ENCODE measurements at regions not wholly inside any gene's neighbourhood (a gene's known extent, or its start where the extent isn't known, plus 50 kb on each side); places are given as distances from the start of the nearest gene placed in this dataset.

GRCh38 chr17:79144133-79144532 lies 69.5 kb downstream of the ENGASE start:
- 57 to 64% (median 61%) methylated on average over 10 to 12 of the region's 12 CpGs for WGBS, 4 donors
- DNase-seq (no peak), ATAC-seq (no peak)
- no peak for TF ChIP-seq CTCF (IDR thresholded peaks at IDR 0.05)
- no peak for TF ChIP-seq POLR2A (IDR thresholded peaks at IDR 0.05)
- intact Hi-C loops (cut with DNase I) = no loop called here
- Histone ChIP-seq H3K4me1 (no peaks in the 10 kb centered on the region), H3K36me3 (no peaks in the 10 kb centered on the region), H3K4me3 (no peak overlapping the region), H3K9me3 (no peaks in the 10 kb centered on the region), H3K27ac (no peak overlapping the region), H3K27me3 (peaks cover 9 to 82% (median 23%) of the 10 kb centered on the region in 9 donors)

GRCh38 chr17:79142375-79142774 lies 67.8 kb downstream of the ENGASE start:
- H3K4me3 ChIP-seq = no peak overlapping the region
- no peak for TF ChIP-seq CTCF (IDR thresholded peaks at IDR 0.05)
- no peak for TF ChIP-seq POLR2A (IDR thresholded peaks at IDR 0.05)
- intact Hi-C loops (cut with DNase I) = no loop called here
- no peak overlapping the region for H3K27ac ChIP-seq
- no peaks in the 10 kb centered on the region for H3K9me3 ChIP-seq
- H3K4me1 ChIP-seq = peaks cover 0 to 4% (median 0%) of the 10 kb centered on the region in 12 donors
- no peak for ATAC-seq
- peaks cover 13 to 81% (median 23%) of the 10 kb centered on the region in 9 donors for H3K27me3 ChIP-seq
- DNase-seq = no peak
- WGBS, 4 donors = 51 to 53% (median 52%) methylated on average over 13 of the region's 13 CpGs
- H3K36me3 ChIP-seq = no peaks in the 10 kb centered on the region

GRCh38 chr17:79141578-79142355 lies 67.1 kb downstream of the ENGASE start:
- Histone ChIP-seq H3K9me3 (no peaks in the 10 kb centered on the region), H3K4me1 (peaks cover 0 to 4% (median 0%) of the 10 kb centered on the region in 12 donors), H3K27me3 (peaks cover 14 to 83% (median 23%) of the 10 kb centered on the region in 9 donors), H3K27ac (no peak overlapping the region), H3K36me3 (no peaks in the 10 kb centered on the region), H3K4me3 (no peak overlapping the region)
- TF ChIP-seq CTCF (IDR thresholded peaks at IDR 0.05) (no peak), POLR2A (IDR thresholded peaks at IDR 0.05) (no peak)
- intact Hi-C loops (cut with DNase I) = no loop called here
- DNase-seq (no peak), ATAC-seq (no peak)
- WGBS, 4 donors = 49 to 60% (median 53%) methylated on average over 22 to 24 of the region's 24 CpGs

GRCh38 chr17:79138826-79139225 lies 64.2 kb downstream of the ENGASE start:
- Histone ChIP-seq H3K36me3 (no peaks in the 10 kb centered on the region), H3K27ac (no peak overlapping the region), H3K4me1 (peaks cover 0 to 4% (median 0%) of the 10 kb centered on the region in 12 donors), H3K27me3 (peaks cover 14 to 94% (median 27%) of the 10 kb centered on the region in 9 donors), H3K9me3 (no peaks in the 10 kb centered on the region), H3K4me3 (no peak overlapping the region)
- TF ChIP-seq POLR2A (IDR thresholded peaks at IDR 0.05) (no peak), CTCF (IDR thresholded peaks at IDR 0.05) (no peak)
- ATAC-seq (no peak), DNase-seq (no peak)
- 87 to 95% (median 94%) methylated on average over 12 of the region's 12 CpGs for WGBS, 4 donors
- intact Hi-C loops (cut with DNase I) = no loop called here
